ENCODE measurements at regions not wholly inside any gene's neighbourhood (a gene's known extent, or its start where the extent isn't known, plus 50 kb on each side); places are given as distances from the start of the nearest gene placed in this dataset.

DNA sequence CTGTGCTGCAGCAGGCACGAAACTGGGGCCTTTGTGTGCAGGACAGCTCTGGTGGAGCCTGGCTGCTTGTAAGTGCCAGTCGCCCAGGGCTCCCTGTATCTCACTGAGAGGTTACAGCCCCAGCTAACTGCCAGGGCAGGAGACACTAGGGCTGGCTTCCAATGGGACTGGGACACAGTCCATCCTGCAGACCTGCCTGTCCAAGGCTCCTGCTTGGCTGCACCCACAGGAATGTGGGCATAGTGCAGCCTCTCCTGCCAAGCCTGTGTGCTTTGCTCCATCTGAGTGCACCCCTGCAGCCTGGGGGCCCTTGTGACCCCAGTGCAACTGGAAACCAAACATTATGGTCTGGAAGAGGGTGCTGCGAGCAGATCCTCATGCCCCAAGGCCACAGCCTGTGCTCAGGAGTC, 144.0 kb downstream of the ADAM29 start:
- Histone ChIP-seq H3K36me3 (no peaks in the 10 kb centered on the region), H3K4me1 (peaks cover 0 to 3% (median 0%) of the 10 kb centered on the region in 12 donors), H3K4me3 (no peak overlapping the region), H3K9me3 (peaks cover 0 to 4% (median 0%) of the 10 kb centered on the region in 12 donors), H3K27me3 (no peaks in the 10 kb centered on the region), H3K27ac (no peak overlapping the region)
- TF ChIP-seq CTCF (IDR thresholded peaks at IDR 0.05) (no peak), POLR2A (IDR thresholded peaks at IDR 0.05) (no peak)
- DNase-seq (peak in 3 of 5 donors; percentile 17 to 30 (median 22)), ATAC-seq (peak in 1 of 4 donors; percentile 56)
- 42 to 88% (median 60%) methylated on average over 2 to 3 of the region's 3 CpGs for WGBS, 4 donors
- intact Hi-C loops (cut with DNase I), result no loop called here

- intact Hi-C loops (cut with DNase I), result no loop called here
- DNase-seq, result no peak
- no peak overlapping the region for H3K4me3 ChIP-seq
Observed at GRCh38 chr4:175065228-175065627, 147.1 kb downstream of the ADAM29 start.

DNA sequence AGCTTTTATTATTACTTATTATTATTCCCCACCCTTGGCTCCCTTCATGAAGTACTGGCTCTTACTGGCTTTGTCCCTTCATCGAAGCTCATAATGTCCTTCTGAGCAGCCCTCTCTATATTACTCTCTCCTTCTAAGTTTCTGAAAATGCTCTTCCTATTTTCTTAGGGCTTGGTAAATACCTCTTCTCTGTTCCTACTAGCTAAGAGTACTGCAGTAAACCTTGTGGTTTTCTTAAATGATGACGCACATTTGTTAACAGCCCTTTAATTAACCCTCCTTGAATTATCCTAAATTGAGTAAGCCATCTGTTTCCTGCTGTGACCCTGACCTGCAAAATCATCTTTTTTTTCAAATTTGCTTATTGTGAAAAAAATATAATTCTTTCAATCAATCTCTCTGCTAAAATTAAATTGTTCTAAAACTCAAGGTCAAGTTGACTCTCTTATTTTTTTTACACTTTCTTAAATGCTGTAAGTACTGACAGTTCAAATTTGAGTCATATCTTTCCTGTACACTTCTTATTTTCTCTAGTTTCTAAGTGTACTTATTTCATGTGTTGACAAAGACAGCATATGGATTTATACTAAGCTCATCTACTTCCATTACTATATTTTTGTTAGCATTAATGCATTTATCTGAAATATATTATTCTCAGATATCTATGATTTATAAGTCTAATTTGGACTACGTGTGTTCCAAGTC, 148.9 kb downstream of the ADAM29 start:
- WGBS, 4 donors, result 52 to 64% (median 59%) methylated on average over 3 of the region's 3 CpGs
- TF ChIP-seq POLR2A (IDR thresholded peaks at IDR 0.05) (no peak), CTCF (IDR thresholded peaks at IDR 0.05) (no peak)
- H3K27ac ChIP-seq, result peak overlapping the region in 3 of 12 donors; percentile 17 to 70 (median 26)

More at GRCh38 chr4:175065228-175065627, 147.1 kb downstream of the ADAM29 start:
- no peak for ATAC-seq
- no peak for TF ChIP-seq CTCF (IDR thresholded peaks at IDR 0.05)
- no peak for TF ChIP-seq POLR2A (IDR thresholded peaks at IDR 0.05)
- Histone ChIP-seq H3K36me3 (no peaks in the 10 kb centered on the region), H3K27me3 (no peaks in the 10 kb centered on the region), H3K4me1 (peaks cover 0 to 3% (median 0%) of the 10 kb centered on the region in 12 donors), H3K27ac (no peak overlapping the region), H3K9me3 (peaks cover 0 to 3% (median 0%) of the 10 kb centered on the region in 12 donors)

GRCh38 chr4:175068266-175068665, 150.1 kb downstream of the ADAM29 start:
- intact Hi-C loops (cut with DNase I), result no loop called here
- Histone ChIP-seq H3K4me3 (no peak overlapping the region), H3K36me3 (no peaks in the 10 kb centered on the region), H3K27ac (peak overlapping the region in 3 of 12 donors; percentile 1 to 26 (median 10)), H3K4me1 (peaks cover 0 to 3% (median 0%) of the 10 kb centered on the region in 12 donors), H3K9me3 (peaks cover 0 to 3% (median 0%) of the 10 kb centered on the region in 12 donors), H3K27me3 (no peaks in the 10 kb centered on the region)
- DNase-seq (no peak), ATAC-seq (no peak)
- TF ChIP-seq POLR2A (IDR thresholded peaks at IDR 0.05) (no peak), CTCF (IDR thresholded peaks at IDR 0.05) (no peak)

More for the DNA sequence above, 148.9 kb downstream of the ADAM29 start:
- ATAC-seq, result no peak
- Histone ChIP-seq H3K4me1 (peaks cover 0 to 3% (median 0%) of the 10 kb centered on the region in 12 donors), H3K27me3 (no peaks in the 10 kb centered on the region), H3K36me3 (no peaks in the 10 kb centered on the region), H3K9me3 (peaks cover 0 to 3% (median 0%) of the 10 kb centered on the region in 12 donors), H3K4me3 (no peak overlapping the region)
- intact Hi-C loops (cut with DNase I), result no loop called here
- DNase-seq, result no peak
